GM19438 (cell line): ENCODE measurements at regions not wholly inside any gene's neighbourhood (a gene's known extent, or its start where the extent isn't known, plus 50 kb on each side); places are given as distances from the start of the nearest gene placed in this dataset.
"Not testable (repeated sequence)": the region's sequence is repeated elsewhere in the genome, so short reads cannot be mapped to it uniquely, and the experiment has no call there.

Source experiments
- ATAC-seq: cut with Tn5 transposase; IDR thresholded peaks from one replicate; pipeline ENCODE4 v1.9.1; 2021; ENCODE audit warnings: low read depth; ENCODE audit not compliant: unreplicated experiment

DNA sequence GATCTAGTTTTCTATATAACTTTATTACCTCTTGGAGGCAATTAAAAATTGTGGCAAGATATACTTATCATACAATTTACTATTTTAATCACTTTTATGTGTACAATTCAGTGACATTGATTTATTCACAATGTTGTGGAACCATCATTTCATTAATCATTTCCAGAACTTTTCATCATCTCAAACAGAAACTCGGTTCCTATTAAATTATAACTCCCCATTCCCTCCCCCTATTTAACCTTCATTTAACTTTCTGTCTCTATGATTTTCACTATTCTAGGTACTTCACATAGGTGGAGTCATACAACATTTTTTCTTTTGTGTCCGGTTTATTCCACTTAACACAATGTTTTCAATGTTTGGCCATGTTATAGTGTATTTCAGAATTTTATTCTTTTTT, 252.8 kb downstream of the REEP3 start:
- ATAC-seq, result no peak

DNA sequence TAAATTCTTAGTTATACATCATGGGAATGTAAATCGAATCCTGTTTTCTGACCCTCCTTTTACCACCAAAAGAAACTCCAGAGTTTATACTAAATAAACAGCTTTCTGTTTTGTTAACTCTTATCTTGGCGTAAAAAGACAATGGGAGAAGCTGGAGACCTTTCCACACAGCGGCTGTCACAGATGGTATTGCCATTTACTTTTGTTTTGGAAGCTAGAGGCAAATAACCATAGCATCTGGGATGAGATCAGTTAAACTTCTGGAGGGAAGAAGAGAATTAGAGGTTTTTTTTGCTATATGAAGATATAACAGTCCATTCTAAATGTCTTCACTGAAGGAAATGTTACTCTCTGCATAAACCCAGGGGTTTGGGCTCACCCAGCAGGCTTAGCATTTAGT, 258.9 kb downstream of the REEP3 start:
- ATAC-seq, result no peak

GRCh38 chr10:63781226-63781625, 260.0 kb downstream of the REEP3 start:
- no peak for ATAC-seq

- ATAC-seq, result no peak
These were observed 262.7 kb downstream of the REEP3 start for GRCh38 chr10:63783882-63784281.

GRCh38 chr10:63788152-63788821, 267.1 kb downstream of the REEP3 start:
- ATAC-seq, result no peak

- no peak for ATAC-seq
These were observed 274.1 kb downstream of the REEP3 start for GRCh38 chr10:63795094-63795860.

DNA sequence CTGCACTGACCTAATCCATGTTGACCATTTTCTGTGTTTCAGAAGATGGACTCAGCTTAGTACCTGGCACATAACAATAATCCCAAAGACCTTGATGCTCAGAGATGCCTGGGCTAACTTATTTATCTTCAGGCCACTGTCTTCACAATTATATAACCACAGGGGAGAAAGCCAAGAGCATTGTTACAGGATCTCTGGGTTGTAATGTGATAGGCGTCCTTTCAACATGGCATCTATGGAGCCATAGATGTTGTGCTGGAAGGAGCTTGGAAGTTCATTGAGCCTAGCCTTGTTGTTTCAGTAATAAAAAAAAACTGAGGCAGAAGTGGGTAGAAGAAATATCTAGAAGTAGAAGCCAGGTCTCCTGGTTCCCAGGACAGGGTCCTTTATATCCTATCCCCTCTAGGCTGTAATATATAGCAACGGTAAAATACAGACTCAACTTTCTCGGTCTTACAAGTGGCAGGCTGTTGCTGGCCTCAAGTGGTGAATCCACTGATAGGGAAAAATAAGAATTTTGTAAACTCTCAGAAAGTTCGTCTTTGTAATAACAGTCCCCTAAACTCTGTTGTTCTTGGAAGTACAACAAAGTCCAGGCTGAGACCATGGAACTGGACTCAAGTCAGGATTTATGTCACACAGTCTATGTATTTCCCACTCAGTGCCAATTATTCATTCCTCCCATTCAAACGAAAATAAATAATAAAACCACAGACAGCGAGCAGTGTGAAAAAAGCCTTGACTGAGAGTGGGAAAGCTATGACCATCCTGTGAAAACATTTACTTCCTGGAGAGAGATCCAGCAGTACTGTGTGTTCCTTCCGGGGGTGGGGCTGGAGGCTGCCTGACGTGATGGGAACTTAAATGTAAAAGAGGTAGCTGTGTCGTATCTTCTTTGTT, 277.6 kb downstream of the REEP3 start:
- ATAC-seq, result no peak

- ATAC-seq, result no peak
These were observed 278.5 kb downstream of the REEP3 start for GRCh38 chr10:63799521-63800300.

DNA sequence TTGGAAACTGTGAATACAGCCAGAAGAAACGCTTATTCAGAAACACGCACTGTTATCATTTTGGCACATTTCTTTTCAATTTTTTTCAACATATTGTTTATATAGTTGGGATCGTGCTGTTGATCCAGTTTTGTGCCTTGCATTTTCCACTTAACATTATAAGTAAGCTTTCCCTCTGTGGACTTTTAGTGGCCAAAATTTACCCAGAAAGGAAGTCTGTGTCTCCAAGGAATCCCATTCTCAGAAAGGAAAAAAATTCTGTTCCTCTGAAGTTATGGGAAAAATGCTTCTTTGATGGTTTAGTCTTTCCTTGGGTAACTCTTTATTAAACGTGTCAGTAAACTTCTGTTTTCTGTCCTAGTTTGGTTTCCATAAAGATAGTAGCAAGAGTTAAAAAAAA, 280.0 kb downstream of the REEP3 start:
- ATAC-seq, result no peak

DNA sequence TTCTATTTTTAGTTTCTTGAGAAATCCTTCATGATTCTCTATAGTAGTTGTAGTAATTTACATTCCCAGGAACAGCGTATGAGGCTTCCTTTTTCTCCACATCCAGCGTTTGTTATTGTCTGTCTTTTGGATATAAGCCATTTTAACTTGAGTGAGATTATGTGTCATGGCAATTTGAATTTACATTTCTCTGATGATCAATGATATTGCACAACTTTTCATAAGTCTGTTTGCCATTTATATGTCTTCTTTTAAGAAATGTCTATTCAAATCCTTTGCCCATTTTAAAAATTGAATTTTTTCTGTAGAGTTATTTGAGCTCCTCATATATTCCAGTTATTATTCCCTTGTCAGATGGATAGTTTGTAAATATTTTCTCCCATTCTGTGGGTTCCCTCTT, 285.1 kb downstream of the REEP3 start:
- ATAC-seq, result no peak

DNA sequence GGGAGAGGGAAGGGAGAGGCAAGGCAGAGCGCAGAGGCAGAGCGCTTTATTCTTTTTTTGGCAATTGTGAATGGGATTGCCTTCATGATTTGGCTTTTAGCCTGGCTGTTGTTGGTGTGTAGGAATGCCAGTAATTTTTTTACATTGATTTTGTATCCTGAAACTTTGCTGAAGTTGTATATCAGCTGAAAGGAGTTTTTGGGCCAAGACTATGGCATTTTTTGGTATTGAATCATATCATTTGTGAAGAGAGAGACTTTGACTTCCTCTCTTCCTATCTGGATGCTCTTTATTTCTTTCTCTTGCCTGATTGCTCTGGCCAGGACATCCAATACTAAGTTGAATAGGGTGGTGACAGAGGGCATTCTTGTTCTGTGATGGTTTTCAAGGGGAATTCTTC, 291.3 kb downstream of the REEP3 start:
- ATAC-seq, result no peak

DNA sequence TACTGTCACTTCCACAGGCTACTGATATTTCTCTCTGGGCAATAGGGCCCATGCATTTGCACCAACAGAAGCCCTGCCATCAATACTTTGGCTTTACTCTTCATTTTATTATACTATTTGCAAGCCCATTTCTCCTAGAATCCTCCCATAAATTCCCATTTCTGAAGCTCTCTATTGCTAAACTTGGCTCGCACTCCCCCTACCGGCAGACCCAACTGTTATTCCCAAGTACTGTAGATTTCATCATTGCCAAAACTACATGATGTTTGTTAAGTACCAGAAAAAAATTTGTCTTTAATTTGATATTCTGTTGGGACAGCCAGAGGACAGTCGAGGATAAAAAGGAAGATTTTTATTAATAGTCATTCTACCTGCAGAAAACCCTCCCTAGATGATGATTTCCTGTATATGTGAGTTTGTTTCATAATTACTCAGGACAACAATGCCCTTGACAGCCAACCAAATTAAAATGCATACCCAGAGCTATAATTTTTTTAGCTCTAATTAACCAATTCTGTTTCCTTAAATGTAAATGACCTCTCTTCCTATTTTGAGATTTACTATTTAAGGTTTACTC, 298.6 kb downstream of the REEP3 start:
- no peak for ATAC-seq

GRCh38 chr10:63822496-63822895, 301.3 kb downstream of the REEP3 start:
- no peak for ATAC-seq

GRCh38 chr10:63825111-63825510, 303.9 kb downstream of the REEP3 start:
- no peak for ATAC-seq

DNA sequence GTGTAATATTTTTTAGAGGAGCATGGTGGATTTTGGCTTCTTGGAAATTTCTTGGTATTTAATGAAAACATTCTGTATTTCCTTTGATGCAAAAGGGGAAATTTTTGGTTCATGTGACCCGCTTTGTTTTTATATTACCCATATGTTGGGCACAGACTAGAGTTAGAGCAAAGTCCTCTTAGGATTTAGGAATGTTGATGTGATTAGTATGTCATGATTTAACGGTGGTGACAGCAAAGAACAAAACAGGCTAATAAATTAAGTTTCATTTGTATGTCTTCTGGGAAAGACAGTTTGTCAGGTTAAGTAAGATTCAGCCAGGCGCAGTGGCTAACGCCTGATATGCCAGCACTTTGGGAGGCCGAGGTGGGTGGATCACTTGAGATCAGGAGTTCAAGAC, 304.6 kb downstream of the REEP3 start:
- ATAC-seq, result no peak

DNA sequence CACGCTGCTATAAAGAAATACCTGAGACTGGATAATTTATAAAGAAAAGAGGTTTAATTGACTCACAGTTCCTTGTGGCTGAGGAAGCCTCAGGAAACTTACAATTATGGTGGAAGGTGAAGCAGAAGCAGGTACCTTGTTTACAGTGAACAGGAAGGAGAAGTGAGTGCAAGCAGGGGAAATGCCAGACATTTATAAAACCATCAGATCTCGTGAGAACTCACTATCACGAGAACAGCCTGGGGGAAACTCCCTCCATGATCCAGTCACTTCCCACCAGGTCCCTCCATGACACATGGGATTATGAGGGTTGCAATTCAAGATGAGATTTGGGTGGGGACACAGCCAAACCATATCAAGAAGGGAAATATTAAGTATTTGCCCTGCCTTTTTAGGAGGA, 305.8 kb downstream of the REEP3 start:
- not testable (repeated sequence) for ATAC-seq

- no peak for ATAC-seq
These were observed 307.8 kb downstream of the REEP3 start for GRCh38 chr10:63829020-63829419.

DNA sequence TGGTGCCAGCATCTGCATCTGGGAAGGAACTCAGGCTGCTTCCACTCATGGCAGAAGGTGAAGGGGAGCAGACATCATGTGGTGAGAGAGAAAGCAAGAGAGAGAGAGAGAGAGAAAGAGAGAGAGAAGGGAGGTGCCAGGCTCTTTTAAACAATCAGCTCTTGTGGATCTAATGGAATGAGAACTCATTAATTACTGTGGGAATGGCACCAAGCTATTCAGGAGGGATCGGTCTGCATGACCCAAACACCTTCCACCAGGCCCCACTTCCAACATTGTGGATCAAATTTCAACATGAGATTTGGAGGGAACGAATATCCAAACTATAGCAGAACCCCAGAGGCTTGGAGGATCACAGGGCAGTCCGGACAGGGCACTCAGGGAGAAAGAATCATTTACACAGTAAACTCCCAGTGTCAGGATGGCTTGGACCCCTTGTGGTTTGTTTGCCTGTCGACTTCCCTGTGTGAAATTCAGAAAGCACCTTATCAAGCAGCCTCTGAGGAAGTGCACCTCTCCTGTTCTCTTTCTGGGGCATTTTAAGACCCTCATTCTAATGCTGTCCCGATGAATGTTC, 308.5 kb downstream of the REEP3 start:
- ATAC-seq, result no peak

GRCh38 chr10:63832686-63833085, 311.5 kb downstream of the REEP3 start:
- no peak for ATAC-seq
